Parathyroid adenoma (tissue), 2 donors: ENCODE measurements at regions not wholly inside any gene's neighbourhood (a gene's known extent, or its start where the extent isn't known, plus 50 kb on each side); places are given as distances from the start of the nearest gene placed in this dataset.

Source experiments
- H2AFZ ChIP-seq: fragments of 300-600 bp; sonication (generic); one replicate; pipeline ENCODE4 v1.7.0; 2017; ENCODE audit warnings: antibody characterized with exemption, mild to moderate bottlenecking
- H3K27ac ChIP-seq: fragments of 300-600 bp; sonication (generic); one replicate; pipeline ENCODE4 v1.7.0; 2017
- H3K27me3 ChIP-seq: fragments of 300-600 bp; sonication (generic); one replicate; pipeline ENCODE4 v1.7.0; 2017; ENCODE audit warnings: low read length; ENCODE audit not compliant: control insufficient read depth, insufficient read depth
- H3K36me3 ChIP-seq: fragments of 300-600 bp; sonication (generic); one replicate; pipeline ENCODE4 v1.7.0; 2017; ENCODE audit warnings: low read length; ENCODE audit not compliant: control insufficient read depth, insufficient read depth
- H3K4me1 ChIP-seq: fragments of 300-600 bp; sonication (generic); one replicate; pipeline ENCODE4 v1.7.0; 2017; ENCODE audit warnings: control low read depth
- H3K4me2 ChIP-seq: fragments of 300-600 bp; sonication (generic); one replicate; pipeline ENCODE4 v1.7.0; 2017; ENCODE audit warnings: low read length
- H3K4me3 ChIP-seq: fragments of 300-600 bp; sonication (generic); one replicate; pipeline ENCODE4 v1.7.0; 2017; ENCODE audit warnings: low read depth, low read length
- H3K79me2 ChIP-seq: fragments of 300-600 bp; sonication (generic); one replicate; pipeline ENCODE4 v1.7.0; 2017; ENCODE audit warnings: control low read depth
- H3K9ac ChIP-seq: fragments of 300-600 bp; sonication (generic); one replicate; pipeline ENCODE4 v1.7.0; 2017; ENCODE audit warnings: mild to moderate bottlenecking
- H3K9me3 ChIP-seq: fragments of 300-600 bp; sonication (generic); one replicate; pipeline ENCODE4 v1.7.0; 2017; ENCODE audit warnings: low read length; ENCODE audit not compliant: control insufficient read depth
- TF ChIP-seq, protein P1 (sequence below): fragments of 300-600 bp; sonication (generic); IDR thresholded peaks from one replicate; pipeline ENCODE4 v1.7.0; 2017; ENCODE audit warnings: antibody characterized with exemption, mild to moderate bottlenecking
- donor health status: primary hyperparathyroidism.

GRCh38 chr3:18282507-18282906 is 142.6 kb downstream of the SATB1 start:
- no peak overlapping the region for H3K4me2 ChIP-seq
- H2AFZ ChIP-seq = no peak overlapping the region
- H3K4me1 ChIP-seq = no peaks in the 10 kb centered on the region
- no peaks in the 10 kb centered on the region for H3K36me3 ChIP-seq
- no peaks in the 10 kb centered on the region for H3K9me3 ChIP-seq
- H3K9ac ChIP-seq = no peak overlapping the region
- no peaks in the 10 kb centered on the region for H3K27me3 ChIP-seq
- H3K79me2 ChIP-seq = no peaks in the 10 kb centered on the region
- H3K4me3 ChIP-seq = no peak overlapping the region
- H3K27ac ChIP-seq = no peak overlapping the region
- TF ChIP-seq, protein P1, sequence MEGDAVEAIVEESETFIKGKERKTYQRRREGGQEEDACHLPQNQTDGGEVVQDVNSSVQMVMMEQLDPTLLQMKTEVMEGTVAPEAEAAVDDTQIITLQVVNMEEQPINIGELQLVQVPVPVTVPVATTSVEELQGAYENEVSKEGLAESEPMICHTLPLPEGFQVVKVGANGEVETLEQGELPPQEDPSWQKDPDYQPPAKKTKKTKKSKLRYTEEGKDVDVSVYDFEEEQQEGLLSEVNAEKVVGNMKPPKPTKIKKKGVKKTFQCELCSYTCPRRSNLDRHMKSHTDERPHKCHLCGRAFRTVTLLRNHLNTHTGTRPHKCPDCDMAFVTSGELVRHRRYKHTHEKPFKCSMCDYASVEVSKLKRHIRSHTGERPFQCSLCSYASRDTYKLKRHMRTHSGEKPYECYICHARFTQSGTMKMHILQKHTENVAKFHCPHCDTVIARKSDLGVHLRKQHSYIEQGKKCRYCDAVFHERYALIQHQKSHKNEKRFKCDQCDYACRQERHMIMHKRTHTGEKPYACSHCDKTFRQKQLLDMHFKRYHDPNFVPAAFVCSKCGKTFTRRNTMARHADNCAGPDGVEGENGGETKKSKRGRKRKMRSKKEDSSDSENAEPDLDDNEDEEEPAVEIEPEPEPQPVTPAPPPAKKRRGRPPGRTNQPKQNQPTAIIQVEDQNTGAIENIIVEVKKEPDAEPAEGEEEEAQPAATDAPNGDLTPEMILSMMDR = no peak

DNA sequence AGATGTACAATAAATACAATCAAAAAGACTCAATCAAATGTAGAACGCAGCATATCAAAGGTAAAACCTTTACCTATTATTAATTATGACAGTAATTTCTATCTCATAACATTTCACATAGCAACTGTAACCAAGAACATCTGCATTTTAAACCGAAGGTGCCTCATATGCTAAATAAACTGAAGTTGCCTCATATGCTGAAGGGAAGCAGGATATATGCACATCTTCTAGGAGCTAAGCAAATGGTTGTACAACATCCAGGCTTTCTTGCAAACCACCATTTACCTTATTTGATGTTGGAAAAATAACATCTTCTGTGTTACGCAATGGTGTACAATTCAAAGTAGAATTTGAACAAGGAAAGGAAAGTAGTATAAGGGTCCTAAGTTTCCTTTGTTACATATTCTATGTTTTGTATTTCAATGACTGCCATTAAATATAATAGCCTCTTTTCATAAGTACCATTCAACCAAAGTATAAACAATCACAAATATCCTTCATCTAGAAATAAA is 145.9 kb downstream of the SATB1 start:
- H3K4me3 ChIP-seq = no peak overlapping the region
- TF ChIP-seq, protein P1 = no peak
- H3K4me2 ChIP-seq = no peak overlapping the region

GRCh38 chr3:18264853-18265252 is 160.3 kb downstream of the SATB1 start:
- no peaks in the 10 kb centered on the region for H3K79me2 ChIP-seq
- no peaks in the 10 kb centered on the region for H3K4me1 ChIP-seq
- H3K27me3 ChIP-seq = no peaks in the 10 kb centered on the region
- no peaks in the 10 kb centered on the region for H3K9me3 ChIP-seq
- no peak overlapping the region for H3K27ac ChIP-seq
- H3K4me3 ChIP-seq = no peak overlapping the region
- TF ChIP-seq, protein P1 = no peak
- no peak overlapping the region for H3K9ac ChIP-seq
- H3K4me2 ChIP-seq = no peak overlapping the region
- H3K36me3 ChIP-seq = no peaks in the 10 kb centered on the region
- H2AFZ ChIP-seq = no peak overlapping the region

More for the DNA sequence above, 145.9 kb downstream of the SATB1 start:
- Histone ChIP-seq H3K79me2 (no peaks in the 10 kb centered on the region), H3K9me3 (no peaks in the 10 kb centered on the region), H3K27me3 (no peaks in the 10 kb centered on the region), H3K4me1 (no peaks in the 10 kb centered on the region), H2AFZ (no peak overlapping the region), H3K9ac (no peak overlapping the region), H3K27ac (no peak overlapping the region), H3K36me3 (no peaks in the 10 kb centered on the region)

- Histone ChIP-seq H3K9me3 (no peaks in the 10 kb centered on the region), H3K27me3 (no peaks in the 10 kb centered on the region), H3K79me2 (no peaks in the 10 kb centered on the region), H3K9ac (no peak overlapping the region), H3K36me3 (no peaks in the 10 kb centered on the region), H3K4me2 (no peak overlapping the region), H3K27ac (no peak overlapping the region), H3K4me3 (no peak overlapping the region), H3K4me1 (no peaks in the 10 kb centered on the region), H2AFZ (no peak overlapping the region)
- TF ChIP-seq, protein P1 = no peak
These were observed 160.8 kb downstream of the SATB1 start for GRCh38 chr3:18264361-18264760.

- Histone ChIP-seq H3K9me3 (no peaks in the 10 kb centered on the region), H3K79me2 (no peaks in the 10 kb centered on the region), H3K36me3 (no peaks in the 10 kb centered on the region), H2AFZ (no peak overlapping the region), H3K27ac (no peak overlapping the region), H3K4me2 (no peak overlapping the region), H3K4me3 (no peak overlapping the region), H3K4me1 (no peaks in the 10 kb centered on the region), H3K9ac (no peak overlapping the region), H3K27me3 (no peaks in the 10 kb centered on the region)
- TF ChIP-seq, protein P1 = no peak
These were observed 166.6 kb downstream of the SATB1 start for GRCh38 chr3:18258492-18258891.
